GM19463 (cell line): ENCODE measurements at regions not wholly inside any gene's neighbourhood (a gene's known extent, or its start where the extent isn't known, plus 50 kb on each side); places are given as distances from the start of the nearest gene placed in this dataset.
"Not testable (repeated sequence)": the region's sequence is repeated elsewhere in the genome, so short reads cannot be mapped to it uniquely, and the experiment has no call there.

Experiments
- ATAC-seq: cut with Tn5 transposase; IDR thresholded peaks from one replicate; pipeline ENCODE4 v1.9.1; 2021; ENCODE audit warnings: mild to moderate bottlenecking, moderate library complexity; ENCODE audit not compliant: unreplicated experiment

GRCh38 chr4:101730291-101731117, 60.0 kb upstream of the BANK1 start:
- peak; percentile 96 for ATAC-seq

GRCh38 chr4:101727238-101727637, 63.3 kb upstream of the BANK1 start:
- ATAC-seq = no peak

GRCh38 chr4:101724093-101724492, 66.4 kb upstream of the BANK1 start:
- no peak for ATAC-seq

DNA sequence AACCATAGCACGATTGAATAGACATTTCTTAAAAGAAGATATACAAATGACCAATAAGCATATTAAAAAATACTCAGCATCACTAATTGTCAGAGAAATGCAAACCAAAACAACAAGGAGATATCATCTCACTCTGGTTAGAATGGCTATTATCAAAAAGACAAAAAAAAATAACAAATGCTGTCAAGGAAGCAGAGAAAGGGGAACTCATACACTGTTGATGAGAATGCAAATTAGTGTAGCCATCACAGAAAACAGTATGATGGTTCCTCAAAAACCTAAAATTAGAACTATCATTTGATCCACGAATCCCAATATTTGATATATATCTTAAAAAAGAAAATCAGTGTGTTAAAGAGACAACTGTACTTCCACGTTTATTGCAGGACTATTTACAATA, 71.7 kb upstream of the BANK1 start:
- ATAC-seq = no peak

DNA sequence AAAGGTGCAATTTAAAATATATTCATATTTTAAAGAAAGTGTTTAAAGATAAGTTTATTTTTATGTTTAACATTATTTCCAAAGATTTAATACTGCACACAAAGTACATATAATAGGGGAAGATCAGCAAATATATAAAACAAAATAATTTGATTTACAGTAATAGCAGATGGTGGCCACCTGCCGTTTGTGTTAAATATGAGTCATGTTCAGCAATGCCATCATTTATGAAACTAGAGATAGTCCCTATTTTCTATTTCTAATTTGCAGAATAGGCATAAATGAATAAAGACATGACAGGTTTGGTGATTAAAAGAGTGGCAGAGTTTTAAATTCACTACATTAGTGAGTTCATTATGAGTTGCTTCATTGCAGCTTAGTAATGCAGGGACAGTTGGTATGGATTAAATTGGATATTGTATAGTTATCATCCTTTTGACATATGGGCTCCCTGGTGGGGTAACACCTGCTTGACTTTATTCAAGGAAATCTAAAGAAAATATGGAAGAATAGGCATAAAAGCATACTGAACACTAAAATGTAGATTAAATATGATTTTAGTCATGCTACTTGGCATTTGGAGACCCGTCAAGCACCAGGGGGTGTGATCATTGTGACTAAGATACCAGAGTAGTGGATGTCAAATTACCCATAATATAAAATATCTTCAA, 78.8 kb upstream of the BANK1 start:
- ATAC-seq = no peak

- no peak for ATAC-seq
Measured at GRCh38 chr4:101710806-101711205, 79.7 kb upstream of the BANK1 start.

- ATAC-seq = no peak
Measured at GRCh38 chr4:101708293-101709039, 82.1 kb upstream of the BANK1 start.

DNA sequence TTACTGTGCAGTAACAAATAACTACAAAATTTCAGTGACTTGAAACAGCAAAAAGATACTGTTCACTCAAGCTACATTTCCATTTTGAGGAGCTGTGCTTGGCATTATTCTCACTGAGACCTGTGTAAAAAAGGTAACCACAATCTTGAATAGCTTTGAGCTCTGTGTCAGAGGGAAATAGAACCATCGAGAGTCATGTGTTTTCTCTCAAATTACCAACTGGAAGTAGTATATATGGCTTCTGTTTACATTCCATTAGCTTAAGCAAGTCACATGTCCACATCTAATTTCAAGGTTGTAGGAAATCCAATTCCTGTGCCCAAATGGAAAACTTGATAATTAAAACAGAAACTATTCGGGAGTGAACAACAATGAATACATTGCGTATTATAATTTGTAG, 82.9 kb upstream of the BANK1 start:
- no peak for ATAC-seq

- no peak for ATAC-seq
Measured at GRCh38 chr4:101706535-101707057, 83.9 kb upstream of the BANK1 start.

DNA sequence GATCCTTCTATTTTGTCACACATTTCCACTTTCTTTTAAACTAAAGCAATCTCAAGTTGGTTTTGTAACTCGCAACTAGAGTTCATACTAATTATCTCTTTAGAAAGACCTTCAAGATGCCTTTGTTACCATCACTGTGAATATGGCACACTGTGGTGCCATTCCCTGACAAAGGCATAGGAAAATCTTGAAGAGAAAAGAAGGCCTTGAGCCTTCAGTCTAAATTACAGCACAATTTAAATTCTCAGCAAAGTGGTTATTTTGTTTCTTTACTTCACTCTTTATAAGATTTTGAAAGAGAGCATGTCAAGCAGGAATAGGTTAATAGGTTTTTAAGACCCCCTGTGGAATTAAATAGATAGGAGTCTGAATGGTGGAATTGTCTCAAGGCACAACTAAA, 89.0 kb upstream of the BANK1 start:
- no peak for ATAC-seq

DNA sequence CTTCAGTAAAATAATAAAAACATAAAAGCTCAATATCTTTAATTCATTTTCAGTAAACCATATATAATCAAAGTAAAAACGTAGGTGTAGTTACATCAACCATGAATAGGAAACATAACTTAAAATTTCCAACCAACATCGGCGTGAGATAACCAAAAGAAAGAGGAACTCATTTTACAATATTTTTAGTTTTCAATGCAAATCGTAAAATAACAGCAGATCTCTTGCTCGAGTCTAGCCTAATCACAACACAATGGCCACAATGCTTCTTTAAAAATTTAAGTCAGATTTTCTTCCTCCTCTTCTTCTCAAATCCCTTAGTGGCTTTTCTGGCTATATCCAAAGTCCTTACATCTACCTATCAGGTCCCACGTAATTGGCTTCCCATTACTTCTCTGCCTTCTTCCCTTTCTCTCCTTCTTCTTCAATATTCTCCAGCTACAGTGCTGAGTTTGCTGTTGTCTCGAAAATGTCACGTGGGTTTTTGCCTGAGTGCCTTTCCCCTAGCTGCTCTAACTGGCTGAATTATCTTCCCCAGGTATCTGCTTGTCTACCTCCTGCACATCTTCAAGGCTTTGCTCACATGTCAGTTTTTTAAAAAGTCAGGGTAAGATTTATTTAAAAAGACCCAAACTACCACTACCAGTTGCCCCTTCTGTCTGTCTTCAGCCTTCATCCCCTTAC, 90.9 kb upstream of the BANK1 start:
- ATAC-seq = no peak

GRCh38 chr4:101697266-101697665, 93.3 kb upstream of the BANK1 start:
- no peak for ATAC-seq

- no peak for ATAC-seq
Measured at GRCh38 chr4:101696276-101697010, 94.1 kb upstream of the BANK1 start.

- ATAC-seq = no peak
Measured at GRCh38 chr4:101695176-101695575, 95.4 kb upstream of the BANK1 start.

DNA sequence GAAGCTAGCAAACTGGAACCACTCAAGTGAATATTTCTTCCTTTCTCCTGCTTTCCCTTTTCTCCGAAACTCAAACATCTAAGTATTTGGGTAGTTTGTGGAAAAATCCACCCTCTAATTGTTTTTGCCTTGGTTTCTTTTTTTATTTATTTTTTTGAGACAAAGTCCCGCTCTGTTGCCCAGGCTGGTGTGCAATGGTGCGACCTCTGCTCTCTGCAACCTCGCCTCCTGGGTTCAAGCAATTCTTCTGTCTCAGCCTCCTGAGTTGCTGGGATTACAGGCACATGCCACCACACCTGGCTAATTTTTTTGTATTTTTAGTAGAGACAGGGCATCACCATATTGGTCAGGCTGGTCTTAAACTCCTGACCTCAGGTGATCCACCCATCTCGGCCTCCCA, 96.1 kb upstream of the BANK1 start:
- ATAC-seq = not testable (repeated sequence)

GRCh38 chr4:101693842-101694398, 96.6 kb upstream of the BANK1 start:
- ATAC-seq = peak; percentile 66

DNA sequence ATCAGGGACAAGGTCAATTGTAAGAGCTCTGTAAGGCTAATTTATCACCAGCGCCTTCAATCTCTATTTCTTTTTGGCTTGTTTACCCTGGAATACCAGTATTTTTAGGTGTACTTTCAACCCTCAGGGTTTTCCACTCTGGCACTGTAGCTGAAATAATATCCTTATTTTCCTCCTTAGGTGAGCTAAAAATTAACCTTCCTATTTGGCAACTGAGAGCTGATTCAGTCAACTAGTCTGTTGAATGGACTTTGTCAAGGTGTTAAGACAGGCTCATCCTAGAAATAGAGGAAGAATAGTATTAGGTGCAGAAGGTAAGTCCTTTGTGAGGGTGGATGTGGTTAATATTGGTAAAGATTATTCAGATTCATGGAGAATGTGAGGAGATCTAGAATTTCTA, 101.3 kb upstream of the BANK1 start:
- ATAC-seq = no peak

- ATAC-seq = no peak
Measured at GRCh38 chr4:101685126-101685525, 105.4 kb upstream of the BANK1 start.

- no peak for ATAC-seq
Measured at GRCh38 chr4:101682946-101683345, 107.6 kb upstream of the BANK1 start.

DNA sequence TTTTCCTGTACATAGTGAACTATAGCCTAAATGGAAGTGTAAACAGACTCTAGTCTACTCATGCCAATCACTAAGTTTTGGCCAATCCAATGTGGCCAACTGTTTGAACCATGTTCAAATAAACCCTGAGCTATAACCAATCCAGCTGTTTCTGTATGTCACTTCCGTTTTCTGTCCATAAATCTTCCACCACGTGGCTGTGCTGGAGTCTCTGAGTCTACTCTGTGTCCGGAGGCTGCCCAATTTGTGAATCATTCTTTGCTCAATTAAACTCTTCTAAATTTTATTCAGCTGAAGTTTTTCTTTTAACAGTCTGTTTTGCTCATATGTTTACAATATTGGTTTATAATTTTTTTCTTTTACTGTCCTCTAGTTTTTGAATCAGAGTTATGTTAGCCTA, 112.3 kb upstream of the BANK1 start:
- no peak for ATAC-seq
